ENCODE measurements at regions not wholly inside any gene's neighbourhood (a gene's known extent, or its start where the extent isn't known, plus 50 kb on each side); places are given as distances from the start of the nearest gene placed in this dataset.

DNA sequence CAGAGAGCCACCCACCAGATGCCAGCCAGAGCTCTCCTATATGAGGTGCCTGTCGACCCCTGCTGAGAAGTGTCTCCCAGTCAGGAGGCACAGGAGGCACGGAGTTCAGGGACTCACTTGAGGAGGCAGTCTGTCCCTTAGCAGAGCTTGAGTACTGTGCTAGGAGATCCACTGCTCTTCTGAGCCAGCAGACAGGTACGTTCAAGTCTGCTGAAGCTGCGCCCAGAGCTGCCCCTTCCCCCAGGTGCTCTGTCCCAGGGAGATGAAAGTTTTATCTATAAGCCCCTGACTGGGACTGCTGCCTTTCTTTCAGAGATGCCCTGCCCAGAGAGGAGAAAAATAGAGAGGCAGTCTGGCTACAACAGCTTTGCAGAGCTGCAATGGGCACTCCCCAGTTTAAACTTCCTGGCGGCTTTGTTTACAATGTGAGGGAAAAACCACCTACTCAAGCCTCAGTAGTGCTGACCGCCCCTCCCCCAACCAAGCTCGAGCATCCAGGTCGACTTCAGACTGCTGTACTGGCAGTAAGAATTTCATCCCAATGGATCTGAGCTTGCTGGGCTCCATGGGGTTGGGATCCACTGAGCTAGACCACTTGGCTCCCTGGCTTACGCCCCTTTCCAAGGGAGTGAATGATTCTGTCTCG is 146.7 kb upstream of the USP15 start:
- DNase-seq (ENCODE audit: low read depth in 1 of 2, low spot score in 1 of 2): no peak

DNA sequence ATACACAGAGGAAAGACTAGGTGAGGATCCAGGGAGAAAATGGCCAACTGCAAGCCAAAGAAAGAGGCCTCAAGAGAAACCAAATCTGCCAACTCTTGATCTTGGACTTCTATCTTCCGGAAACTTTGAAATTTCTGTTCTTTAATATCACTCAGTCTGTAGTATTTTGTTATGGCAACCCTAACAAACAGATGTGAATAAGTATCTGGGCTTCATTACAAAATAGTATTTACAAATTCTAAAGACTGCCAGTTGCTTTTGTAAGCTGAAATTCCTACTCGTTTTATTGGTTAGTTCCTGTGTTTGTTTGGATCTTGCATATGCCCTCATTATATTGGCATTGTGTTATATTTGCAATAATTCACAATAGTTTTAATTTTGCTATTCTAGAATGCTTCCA is 143.2 kb upstream of the USP15 start:
- no peak for DNase-seq (ENCODE audit: low read depth in 1 of 2, low spot score in 1 of 2)
- TF ChIP-seq JUND (IDR thresholded peaks at IDR 0.05; ENCODE audit: low read depth): no peak
- in situ Hi-C loops (cut with HindIII; ENCODE audit: low pct_unique_long_range_greater_than_20kb, low sequenced_read_pairs): no loop called here

More for the DNA sequence above, 146.7 kb upstream of the USP15 start:
- no peak for TF ChIP-seq JUND (IDR thresholded peaks at IDR 0.05; ENCODE audit: low read depth)
- in situ Hi-C loops (cut with HindIII; ENCODE audit: low pct_unique_long_range_greater_than_20kb, low sequenced_read_pairs): no loop called here

DNA sequence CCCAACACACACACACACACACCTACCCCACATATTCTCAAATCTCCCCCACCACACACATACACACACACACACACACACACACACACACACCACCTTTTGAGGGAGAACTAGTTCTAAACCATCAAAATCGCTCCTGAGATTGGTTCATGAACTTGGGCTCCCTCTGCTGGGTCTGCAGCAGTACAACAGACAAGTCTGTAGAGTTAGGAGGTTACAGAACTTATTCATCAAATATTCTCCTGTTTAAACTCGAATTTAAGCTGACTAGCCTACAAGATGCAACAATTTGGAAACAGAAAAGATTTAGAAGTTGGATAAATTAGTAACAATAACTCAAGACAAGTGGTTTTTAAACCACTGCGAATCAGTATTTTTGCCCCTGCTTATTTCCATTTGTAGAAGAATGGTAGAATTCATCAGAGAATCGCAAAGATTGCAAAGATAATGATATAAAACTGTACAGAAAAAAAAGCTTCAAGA is 136.4 kb upstream of the USP15 start:
- in situ Hi-C loops (cut with HindIII; ENCODE audit: low pct_unique_long_range_greater_than_20kb, low sequenced_read_pairs): no loop called here
- peak; percentile 11 to 66 for DNase-seq (ENCODE audit: low read depth in 1 of 2, low spot score in 1 of 2)

GRCh38 chr12:62127516-62127915 is 132.7 kb upstream of the USP15 start:
- DNase-seq (ENCODE audit: low read depth in 1 of 2, low spot score in 1 of 2): no peak
- in situ Hi-C loops (cut with HindIII; ENCODE audit: low pct_unique_long_range_greater_than_20kb, low sequenced_read_pairs): no loop called here
- TF ChIP-seq JUND (IDR thresholded peaks at IDR 0.05; ENCODE audit: low read depth): no peak

More for the DNA sequence above, 136.4 kb upstream of the USP15 start:
- no peak for TF ChIP-seq JUND (IDR thresholded peaks at IDR 0.05; ENCODE audit: low read depth)

DNA sequence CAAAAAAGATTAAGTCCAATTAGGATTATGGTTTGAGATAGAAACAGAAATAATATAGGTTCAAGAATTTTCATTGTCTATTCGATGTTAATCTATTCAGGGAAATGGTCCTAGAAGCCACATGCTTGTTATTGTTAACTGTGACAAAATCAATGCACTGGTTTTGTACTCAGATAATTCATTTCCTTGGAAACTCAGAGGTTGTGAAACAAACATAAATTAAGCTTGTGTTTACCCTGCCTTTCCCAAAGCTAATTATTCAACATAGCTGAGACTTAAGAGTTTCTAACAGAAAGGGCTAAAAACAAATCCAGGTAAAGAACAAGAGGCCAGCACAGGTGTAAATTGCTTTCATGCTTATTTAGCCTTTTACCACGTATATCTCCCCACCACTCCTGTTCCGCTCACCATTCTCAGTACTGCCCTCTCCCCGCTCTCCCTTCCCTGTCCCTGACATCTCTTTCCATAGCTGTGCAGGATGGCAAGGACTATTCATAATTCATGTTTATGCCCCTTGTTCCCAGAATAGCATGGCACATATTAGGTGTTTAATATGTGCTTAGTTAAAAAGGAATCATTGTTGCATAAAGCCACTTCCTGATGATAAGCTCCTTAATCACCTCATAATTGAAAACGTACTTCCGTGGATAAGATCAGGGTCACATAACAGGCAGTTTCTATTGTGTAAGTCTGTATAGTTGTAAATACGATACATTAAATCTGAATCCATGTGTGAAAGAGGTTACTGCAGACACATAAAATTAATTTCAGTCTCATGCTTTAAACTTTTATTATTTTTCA is 131.8 kb upstream of the USP15 start:
- DNase-seq (ENCODE audit: low read depth in 1 of 2, low spot score in 1 of 2): no peak
- no peak for TF ChIP-seq JUND (IDR thresholded peaks at IDR 0.05; ENCODE audit: low read depth)
- in situ Hi-C loops (cut with HindIII; ENCODE audit: low pct_unique_long_range_greater_than_20kb, low sequenced_read_pairs): no loop called here

GRCh38 chr12:62129291-62129690 is 130.9 kb upstream of the USP15 start:
- no peak for DNase-seq (ENCODE audit: low read depth in 1 of 2, low spot score in 1 of 2)
- TF ChIP-seq JUND (IDR thresholded peaks at IDR 0.05; ENCODE audit: low read depth): no peak
- in situ Hi-C loops (cut with HindIII; ENCODE audit: low pct_unique_long_range_greater_than_20kb, low sequenced_read_pairs): no loop called here

GRCh38 chr12:62130402-62130801 is 129.8 kb upstream of the USP15 start:
- DNase-seq (ENCODE audit: low read depth in 1 of 2, low spot score in 1 of 2): no peak
- no peak for TF ChIP-seq JUND (IDR thresholded peaks at IDR 0.05; ENCODE audit: low read depth)
- in situ Hi-C loops (cut with HindIII; ENCODE audit: low pct_unique_long_range_greater_than_20kb, low sequenced_read_pairs): no loop called here

GRCh38 chr12:62130834-62131552 is 129.2 kb upstream of the USP15 start:
- no peak for DNase-seq (ENCODE audit: low read depth in 1 of 2, low spot score in 1 of 2)
- no peak for TF ChIP-seq JUND (IDR thresholded peaks at IDR 0.05; ENCODE audit: low read depth)
- in situ Hi-C loops (cut with HindIII; ENCODE audit: low pct_unique_long_range_greater_than_20kb, low sequenced_read_pairs): no loop called here

GRCh38 chr12:62133440-62133839 is 126.8 kb upstream of the USP15 start:
- DNase-seq (ENCODE audit: low read depth in 1 of 2, low spot score in 1 of 2): no peak
- TF ChIP-seq JUND (IDR thresholded peaks at IDR 0.05; ENCODE audit: low read depth): no peak
- in situ Hi-C loops (cut with HindIII; ENCODE audit: low pct_unique_long_range_greater_than_20kb, low sequenced_read_pairs): no loop called here

- TF ChIP-seq JUND (IDR thresholded peaks at IDR 0.05; ENCODE audit: low read depth): no peak
- DNase-seq (ENCODE audit: low read depth in 1 of 2, low spot score in 1 of 2): no peak
- in situ Hi-C loops (cut with HindIII; ENCODE audit: low pct_unique_long_range_greater_than_20kb, low sequenced_read_pairs): no loop called here
These were observed 124.5 kb upstream of the USP15 start for GRCh38 chr12:62135553-62136200.

DNA sequence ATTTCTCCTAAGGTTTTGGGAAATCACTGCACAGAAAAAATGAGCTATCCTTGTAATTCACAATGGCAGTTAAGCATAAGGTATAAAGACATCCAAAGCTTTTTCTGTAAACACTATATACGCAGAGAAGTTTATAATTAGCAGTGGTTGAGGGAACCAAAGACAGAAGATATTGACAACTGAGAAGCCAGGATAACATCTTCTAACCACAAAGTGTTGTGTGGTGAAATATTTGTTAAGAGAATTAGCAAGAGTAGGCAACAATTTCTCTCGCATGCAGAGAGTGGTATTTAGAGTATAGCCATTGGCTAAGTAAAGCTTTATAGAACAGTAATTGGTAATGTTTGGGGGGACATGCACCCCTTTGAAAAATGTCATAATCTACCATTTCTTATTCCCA is 123.7 kb upstream of the USP15 start:
- TF ChIP-seq JUND (IDR thresholded peaks at IDR 0.05; ENCODE audit: low read depth): no peak
- in situ Hi-C loops (cut with HindIII; ENCODE audit: low pct_unique_long_range_greater_than_20kb, low sequenced_read_pairs): no loop called here

GRCh38 chr12:62138527-62138926 is 121.7 kb upstream of the USP15 start:
- no peak for TF ChIP-seq JUND (IDR thresholded peaks at IDR 0.05; ENCODE audit: low read depth)
- DNase-seq (ENCODE audit: low read depth in 1 of 2, low spot score in 1 of 2): no peak
- in situ Hi-C loops (cut with HindIII; ENCODE audit: low pct_unique_long_range_greater_than_20kb, low sequenced_read_pairs): no loop called here

More for the DNA sequence above, 123.7 kb upstream of the USP15 start:
- DNase-seq (ENCODE audit: low read depth in 1 of 2, low spot score in 1 of 2): no peak
